ACHN (cell line): ENCODE measurements at regions not wholly inside any gene's neighbourhood (a gene's known extent, or its start where the extent isn't known, plus 50 kb on each side); places are given as distances from the start of the nearest gene placed in this dataset.
"Not testable (repeated sequence)": the region's sequence is repeated elsewhere in the genome, so short reads cannot be mapped to it uniquely, and the experiment has no call there.

Experiments
- DNase-seq: peaks from one replicate; pipeline ENCODE4 v3.0.0-alpha.2; 2015
- in situ Hi-C: cut with HindIII; loops from 2 replicates; pipeline ENCODE4 v1.10.0; 2017; ENCODE audit warnings: low sequenced_read_pairs, low pct_ligation_motif_present, low pct_unique_long_range_greater_than_20kb

DNA sequence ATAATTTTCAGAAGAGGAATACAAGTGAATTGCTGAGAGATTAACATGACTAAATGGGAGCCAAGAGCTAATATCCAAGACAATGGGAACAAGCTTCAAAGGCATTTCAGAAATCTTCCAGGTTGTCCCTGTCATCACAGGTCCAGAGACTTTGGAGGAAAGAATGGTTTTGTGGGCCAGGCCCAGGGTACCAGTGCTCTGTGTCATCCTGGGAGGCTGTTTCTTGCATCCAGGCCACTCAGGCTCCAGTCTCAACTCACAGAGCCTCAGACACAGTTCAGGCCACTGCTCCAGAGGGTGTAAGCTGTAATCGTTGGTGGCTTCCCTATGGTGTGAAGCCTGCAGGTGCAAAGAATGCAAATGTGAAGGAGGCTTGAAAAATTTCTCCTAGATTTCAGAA, 170.4 kb upstream of the NRG3 start:
- in situ Hi-C loops = no loop called here
- no peak for DNase-seq

DNA sequence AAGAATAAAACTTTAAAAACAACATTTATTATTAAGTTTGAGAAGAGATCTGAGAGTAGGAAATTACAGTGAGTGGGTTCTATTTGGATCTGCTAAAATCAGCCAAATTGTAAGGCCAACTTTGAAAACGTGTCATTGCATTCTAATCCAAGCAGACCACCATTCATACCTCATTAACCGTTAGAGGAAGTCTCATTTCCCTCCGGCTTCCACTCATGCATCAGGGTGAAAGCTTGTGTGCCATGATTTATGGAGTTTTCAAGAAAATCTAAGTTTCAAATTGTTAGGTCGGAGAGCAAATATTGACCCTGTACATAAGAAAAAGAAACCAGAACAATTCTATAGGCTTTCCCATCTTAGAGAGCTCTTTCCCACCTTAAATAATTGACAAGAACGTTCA, 166.6 kb upstream of the NRG3 start:
- in situ Hi-C loops = no loop called here
- no peak for DNase-seq

DNA sequence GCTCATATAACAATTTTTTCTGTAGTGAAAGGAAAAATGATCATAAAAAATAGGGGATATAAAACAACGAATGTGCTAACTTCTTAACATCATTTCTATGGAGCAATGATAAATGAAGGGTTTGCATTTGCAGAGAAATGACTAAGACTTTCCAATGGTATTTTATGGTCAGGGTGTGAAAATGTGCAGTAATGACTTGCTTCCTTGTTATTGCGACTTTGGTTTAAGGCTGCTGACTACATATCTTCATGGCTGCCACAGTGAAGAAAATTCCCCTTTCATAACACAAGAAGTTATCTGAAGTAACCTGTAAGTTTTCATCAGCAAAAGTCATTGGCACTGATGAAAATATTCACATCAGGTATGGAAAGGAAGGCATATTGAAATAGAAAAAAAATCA, 166.1 kb upstream of the NRG3 start:
- no peak for DNase-seq
- in situ Hi-C loops = no loop called here

DNA sequence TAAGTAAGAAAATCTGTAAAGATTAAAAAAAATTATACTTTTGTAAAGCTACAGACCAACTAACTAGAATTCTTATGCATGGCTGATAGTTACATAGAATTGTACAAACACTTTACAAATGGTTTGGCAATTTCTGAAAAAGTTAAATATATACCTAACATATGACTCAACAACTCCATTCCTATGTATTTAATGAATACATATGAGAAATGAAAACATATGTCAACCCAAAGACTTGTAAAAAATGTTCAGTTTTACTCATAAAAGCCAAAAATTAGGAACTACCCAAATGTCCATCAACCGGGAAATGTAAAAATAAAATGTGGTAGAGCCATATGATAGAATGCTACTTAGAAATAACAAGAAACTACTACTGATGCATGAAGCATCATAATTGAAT, 152.6 kb upstream of the NRG3 start:
- in situ Hi-C loops = no loop called here
- no peak for DNase-seq

DNA sequence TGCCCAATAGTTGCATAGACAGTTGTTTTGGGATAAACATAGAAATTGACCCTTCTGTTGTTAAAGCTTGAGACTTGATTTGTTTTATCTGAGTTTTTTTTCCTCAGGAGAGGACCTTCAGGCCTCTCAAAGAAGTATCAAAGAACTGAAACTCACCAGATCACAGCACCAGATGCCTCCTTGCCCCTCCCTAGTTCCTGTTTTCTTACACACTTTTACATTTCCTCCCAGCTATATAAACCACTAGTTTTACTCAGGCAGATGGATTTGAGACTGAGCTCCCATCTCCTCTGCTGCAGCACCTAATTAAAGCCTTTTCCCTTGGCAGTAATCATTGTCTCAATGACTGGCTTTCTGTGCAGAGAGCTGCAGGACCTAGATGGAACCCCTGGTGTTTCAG, 150.6 kb upstream of the NRG3 start:
- in situ Hi-C loops = no loop called here
- DNase-seq = no peak

DNA sequence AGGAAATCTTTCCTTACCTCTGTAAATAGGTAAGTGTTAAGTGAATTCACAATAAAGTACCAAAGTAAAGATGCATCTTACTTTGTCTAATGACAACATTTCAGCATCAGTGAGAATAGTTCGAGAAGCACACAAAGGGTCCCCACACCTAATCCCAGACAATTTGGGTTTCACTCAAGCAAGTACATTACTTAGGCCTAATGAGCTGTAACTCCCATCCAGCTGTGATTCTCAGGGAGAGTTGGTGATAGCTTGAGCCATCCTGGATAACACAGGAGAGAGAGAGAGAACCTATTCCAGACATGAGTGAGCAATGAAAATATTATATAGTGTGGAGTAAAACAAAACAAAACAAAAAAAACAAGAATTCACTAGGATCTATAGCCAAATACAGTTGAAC, 149.1 kb upstream of the NRG3 start:
- no peak for DNase-seq
- in situ Hi-C loops = no loop called here

DNA sequence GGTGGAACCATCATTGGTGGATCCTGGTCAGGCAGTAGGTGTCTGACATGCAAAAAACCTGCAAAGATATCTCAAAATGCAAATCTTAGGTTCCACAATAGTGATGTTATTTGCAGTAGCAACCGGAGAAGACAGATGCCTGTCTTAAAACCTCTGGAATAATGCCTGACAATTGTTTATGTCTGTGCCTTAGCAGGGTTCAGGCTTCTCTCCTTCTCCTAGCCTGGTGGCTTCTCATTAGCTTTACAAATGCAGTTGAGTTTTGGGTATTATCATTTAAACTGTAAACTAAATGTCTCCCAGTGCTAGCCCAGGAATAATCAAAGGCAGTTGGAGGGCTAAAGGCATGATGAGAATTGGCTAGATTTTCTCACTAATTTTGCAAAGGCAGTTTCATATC, 146.3 kb upstream of the NRG3 start:
- no peak for DNase-seq
- in situ Hi-C loops = no loop called here

DNA sequence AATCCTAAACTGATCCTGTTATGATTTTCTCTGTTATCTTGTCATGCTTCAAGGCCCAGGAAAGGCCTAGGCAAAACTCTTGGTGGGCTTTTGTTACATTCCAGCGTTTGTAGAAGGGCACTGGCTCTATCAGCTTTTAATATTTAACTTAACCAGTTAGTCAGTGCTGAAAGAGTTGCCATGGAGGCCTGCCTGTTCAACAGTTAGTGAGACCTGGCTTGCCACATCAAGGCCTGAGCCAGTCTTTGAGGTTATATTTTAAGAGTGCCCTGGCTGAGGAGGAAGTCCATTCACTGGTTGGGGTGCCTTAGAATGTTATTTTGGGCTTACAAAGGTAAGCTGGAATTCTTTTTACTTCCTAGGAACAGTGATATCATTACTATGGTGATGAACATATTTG, 144.1 kb upstream of the NRG3 start:
- in situ Hi-C loops = no loop called here
- peak; percentile 65 for DNase-seq

DNA sequence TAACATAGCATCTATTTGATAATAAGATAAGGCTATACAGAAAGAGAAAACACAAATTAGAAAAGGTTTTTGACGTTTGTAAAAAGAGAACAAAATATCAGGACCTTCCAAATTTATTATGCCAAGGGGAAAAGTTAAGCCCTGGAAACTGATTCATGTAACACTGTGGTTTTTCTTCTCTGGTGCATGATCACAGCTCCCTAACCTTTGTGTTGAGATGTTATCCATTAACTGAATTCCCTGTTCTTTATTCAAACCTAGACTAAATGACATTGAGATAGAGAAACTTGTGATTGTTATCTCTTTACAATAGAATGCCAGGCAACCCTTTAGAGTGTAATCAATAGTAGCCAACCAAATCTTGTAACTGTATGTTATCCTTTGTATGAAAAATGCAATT, 141.5 kb upstream of the NRG3 start:
- in situ Hi-C loops = no loop called here
- peak; percentile 52 for DNase-seq

DNA sequence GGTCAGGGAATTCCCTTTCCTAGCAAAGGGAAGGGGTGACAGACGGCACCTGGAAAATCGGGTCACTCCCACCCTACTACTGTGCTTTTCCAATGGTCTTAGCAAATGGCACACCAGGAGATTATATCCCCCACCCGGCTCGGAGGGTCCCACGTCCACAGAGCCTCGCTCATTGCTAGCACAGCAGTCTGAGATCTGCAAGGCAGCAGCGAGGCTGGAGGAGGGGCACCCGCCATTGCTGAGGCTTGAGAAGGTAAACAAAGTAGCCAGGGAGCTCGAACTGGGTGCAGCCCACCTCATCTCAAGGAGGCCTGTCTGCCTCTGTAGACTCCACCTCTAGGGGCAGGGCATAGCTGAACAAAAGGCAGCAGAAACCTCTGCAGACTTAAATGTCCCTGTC, 139.8 kb upstream of the NRG3 start:
- DNase-seq, in situ Hi-C loops: not testable (repeated sequence)

DNA sequence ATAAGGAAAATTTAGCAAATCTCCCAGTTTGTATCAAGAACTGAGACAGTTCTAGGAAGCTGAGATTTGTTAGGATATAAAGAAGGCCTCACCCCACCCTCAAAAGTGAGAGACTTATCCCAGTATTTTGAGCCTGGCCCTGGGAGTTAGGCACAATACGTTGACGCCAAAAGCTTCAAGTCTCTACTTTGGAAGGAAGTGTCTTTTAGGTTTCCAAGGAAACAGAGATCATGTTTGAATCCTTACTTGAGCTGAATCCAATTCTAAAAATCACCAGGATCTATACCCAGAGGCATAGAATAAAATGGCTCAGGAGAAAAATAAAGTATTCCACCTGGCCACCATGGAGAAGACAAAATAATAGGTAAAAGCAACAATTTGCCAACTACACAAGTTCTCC, 115.9 kb upstream of the NRG3 start:
- no peak for DNase-seq
- in situ Hi-C loops = no loop called here

DNA sequence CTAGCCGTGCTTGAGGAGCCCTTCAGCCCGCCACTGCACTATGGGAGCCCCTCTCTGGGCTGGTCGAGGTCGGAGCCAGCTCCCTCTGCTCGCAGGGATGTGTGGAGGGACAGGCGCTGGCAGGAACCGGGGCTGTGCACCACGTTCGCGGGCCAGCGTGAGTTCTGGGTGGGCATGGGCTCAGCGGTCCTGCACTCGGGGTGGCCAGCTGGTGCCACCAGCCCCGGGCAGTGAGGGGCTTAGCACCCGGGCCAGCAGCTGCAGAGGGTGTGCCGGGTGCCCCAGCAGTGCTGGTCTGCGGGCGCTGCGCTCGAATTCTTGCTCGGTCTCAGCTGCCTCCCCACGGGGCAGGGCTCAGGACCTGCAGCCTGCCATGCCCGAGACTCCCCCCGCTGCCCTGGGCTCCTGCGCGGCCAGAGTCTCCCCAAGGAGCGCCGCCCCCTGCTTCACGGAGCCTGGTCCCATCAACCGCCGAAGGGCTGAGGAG, 90.8 kb upstream of the NRG3 start:
- in situ Hi-C loops = no loop called here
- DNase-seq = no peak

DNA sequence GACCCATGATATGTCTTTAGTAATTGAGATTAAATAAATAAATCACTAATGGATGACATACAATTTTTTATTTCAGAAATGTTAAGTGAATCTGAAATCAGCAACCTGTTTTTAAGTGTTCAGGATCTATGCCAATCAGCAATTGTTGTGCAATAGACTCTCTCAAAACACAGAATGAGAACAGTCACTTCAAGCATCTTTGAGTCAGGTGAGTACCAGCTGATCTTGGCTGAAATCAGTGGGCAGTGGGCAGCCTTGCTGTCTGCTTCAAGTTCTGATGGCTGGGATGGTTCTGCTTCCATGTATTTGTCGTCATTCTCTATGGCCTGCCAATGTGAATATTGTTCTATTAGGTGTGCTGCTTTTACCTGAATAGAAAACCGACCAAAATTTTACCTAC, 82.3 kb upstream of the NRG3 start:
- in situ Hi-C loops = no loop called here
- DNase-seq = no peak

DNA sequence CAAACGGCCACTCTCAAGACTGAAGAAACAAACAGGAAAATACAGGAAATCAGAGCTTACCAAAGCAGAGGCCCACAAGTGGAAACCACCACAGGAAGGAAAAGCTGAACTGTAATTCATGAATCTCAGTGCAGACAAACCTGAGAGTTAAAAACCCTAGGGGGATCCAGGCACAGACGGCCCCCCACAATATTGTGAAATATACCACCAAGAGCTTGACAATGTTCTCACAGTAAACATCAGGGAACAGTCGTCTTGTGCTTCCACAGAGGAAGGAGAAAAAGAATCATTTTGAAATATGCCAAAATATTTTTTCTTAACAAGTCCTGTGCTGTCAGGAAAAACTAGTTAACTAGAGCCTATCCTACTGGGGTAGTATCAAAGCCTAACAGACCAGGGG, 68.2 kb upstream of the NRG3 start:
- in situ Hi-C loops = no loop called here

DNA sequence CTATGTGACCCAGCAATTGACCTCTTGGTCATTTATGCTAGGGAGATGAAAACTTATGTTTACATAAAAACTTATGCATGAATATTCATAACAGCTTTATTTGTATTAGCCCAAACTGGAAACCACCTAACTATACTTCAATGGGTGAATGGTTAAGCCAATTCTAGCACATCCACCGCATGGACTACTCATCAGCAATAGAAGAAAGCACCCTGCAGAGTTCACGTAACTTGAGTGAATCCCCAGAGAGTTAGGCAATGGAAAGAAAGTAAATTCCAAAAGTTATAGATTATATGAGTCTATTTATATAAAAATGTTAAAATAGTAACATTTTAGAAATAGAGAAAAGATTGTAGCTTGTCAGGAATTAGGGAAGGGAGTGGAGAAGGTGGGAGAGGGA, 60.2 kb upstream of the NRG3 start:
- in situ Hi-C loops = no loop called here
- no peak for DNase-seq

More for the DNA sequence above, 68.2 kb upstream of the NRG3 start:
- no peak for DNase-seq

DNA sequence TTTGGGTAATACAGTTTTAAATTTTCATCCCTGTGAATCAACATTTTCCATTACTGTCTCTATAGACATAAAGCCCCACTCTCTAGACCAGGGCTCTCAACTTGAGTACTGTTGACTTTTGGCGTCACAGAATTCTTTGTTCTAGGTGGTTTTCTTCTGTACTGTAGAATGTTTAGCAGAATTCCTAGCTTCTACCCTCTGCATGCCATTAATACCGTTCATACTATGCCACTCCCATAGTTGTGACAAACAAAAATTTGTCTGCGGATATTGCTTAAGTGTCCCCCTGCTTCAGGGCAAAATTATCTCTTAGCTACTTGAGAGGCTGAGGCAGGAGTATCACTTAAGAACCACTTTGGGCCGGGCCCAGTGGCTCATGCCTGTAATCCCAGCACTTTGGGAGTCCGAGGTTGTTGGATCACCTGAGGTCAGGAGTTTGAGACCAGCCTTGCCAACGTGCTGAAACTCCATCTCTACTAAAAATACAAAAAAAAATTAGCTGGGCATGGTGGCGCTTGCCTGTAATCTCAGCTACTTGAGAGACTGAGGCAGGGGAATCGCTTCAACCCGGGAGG, 57.3 kb upstream of the NRG3 start:
- in situ Hi-C loops = no loop called here

DNA sequence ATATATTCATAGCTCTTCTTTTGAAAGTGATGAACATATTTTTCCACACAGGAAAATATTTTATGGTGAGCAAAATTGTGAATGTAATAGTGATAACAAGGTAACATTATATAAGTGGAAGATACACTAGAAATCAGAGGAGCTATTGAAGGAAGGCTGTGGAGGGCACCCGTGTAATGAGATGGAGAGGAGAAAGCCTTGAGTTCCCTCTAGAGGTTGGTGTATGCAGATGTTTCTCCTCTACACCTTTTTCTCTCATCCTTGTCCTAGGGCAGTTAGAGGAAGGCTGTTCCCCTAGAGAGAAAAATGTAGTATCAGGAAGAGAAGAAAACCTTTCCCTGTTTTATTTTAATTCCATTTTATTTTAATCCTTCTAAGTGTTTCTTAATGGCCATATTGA, 54.6 kb upstream of the NRG3 start:
- in situ Hi-C loops = no loop called here

More for the DNA sequence above, 57.3 kb upstream of the NRG3 start:
- no peak for DNase-seq

More for the DNA sequence above, 54.6 kb upstream of the NRG3 start:
- DNase-seq = peak; percentile 58
